ENCODE measurements at regions not wholly inside any gene's neighbourhood (a gene's known extent, or its start where the extent isn't known, plus 50 kb on each side); places are given as distances from the start of the nearest gene placed in this dataset.

DNA sequence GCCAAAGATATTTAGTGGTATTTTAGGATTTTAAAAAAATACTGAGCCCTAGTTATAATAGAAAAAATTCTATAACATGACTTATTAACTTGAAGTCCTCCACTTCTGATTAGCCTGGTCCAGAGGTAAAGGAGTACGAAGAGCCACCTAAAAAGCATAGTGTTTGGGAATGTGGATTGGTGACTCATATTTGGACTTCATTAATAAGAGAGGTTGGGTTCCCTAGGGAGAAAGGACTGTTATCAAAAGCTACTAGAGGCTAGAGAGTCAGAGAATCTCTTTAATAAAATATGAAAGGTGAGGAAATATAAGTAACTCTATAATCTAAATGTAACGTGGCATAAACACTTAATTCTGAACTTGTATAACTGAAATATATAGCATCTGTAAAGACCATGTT lies 180.7 kb upstream of the TARS1 start:
- TF ChIP-seq CTCF (IDR thresholded peaks at IDR 0.05) (no peak), POLR2A (IDR thresholded peaks at IDR 0.05) (no peak)
- no peak for DNase-seq (ENCODE audit: low spot score in 2 of 2)
- no peak overlapping the region for H3K4me3 ChIP-seq (ENCODE audit: low read depth, poor library complexity, severe bottlenecking)
- WGBS, 2 donors = 90 to 96% methylated on average over 2 of the region's 2 CpGs
- intact Hi-C loops (cut with DNase I; ENCODE audit: low total_unique reads) = no loop called here

DNA sequence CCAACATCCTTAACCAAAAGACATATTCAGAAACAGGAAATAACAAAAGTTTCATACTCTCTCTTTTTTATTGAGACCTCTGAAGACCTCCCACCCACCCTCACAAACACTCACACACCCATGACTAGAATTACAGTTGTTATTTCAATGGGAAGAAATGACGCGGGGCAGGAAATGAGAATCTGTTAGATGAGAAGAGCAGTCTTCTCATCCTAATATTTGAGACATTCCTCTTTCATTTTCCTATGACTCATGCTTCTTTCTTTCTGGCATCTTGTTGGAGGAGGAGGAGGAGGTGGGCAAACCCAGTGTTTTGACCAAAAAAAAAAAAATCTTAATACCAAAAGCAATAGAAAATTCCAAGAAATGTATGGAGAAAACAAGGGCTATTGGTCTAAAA lies 179.5 kb upstream of the TARS1 start:
- 68 to 82% methylated on average over 2 of the region's 2 CpGs for WGBS, 2 donors
- intact Hi-C loops (cut with DNase I; ENCODE audit: low total_unique reads) = no loop called here
- no peak for DNase-seq (ENCODE audit: low spot score in 2 of 2)
- H3K4me3 ChIP-seq (ENCODE audit: low read depth, poor library complexity, severe bottlenecking) = no peak overlapping the region
- no peak for TF ChIP-seq CTCF (IDR thresholded peaks at IDR 0.05)
- no peak for TF ChIP-seq POLR2A (IDR thresholded peaks at IDR 0.05)

DNA sequence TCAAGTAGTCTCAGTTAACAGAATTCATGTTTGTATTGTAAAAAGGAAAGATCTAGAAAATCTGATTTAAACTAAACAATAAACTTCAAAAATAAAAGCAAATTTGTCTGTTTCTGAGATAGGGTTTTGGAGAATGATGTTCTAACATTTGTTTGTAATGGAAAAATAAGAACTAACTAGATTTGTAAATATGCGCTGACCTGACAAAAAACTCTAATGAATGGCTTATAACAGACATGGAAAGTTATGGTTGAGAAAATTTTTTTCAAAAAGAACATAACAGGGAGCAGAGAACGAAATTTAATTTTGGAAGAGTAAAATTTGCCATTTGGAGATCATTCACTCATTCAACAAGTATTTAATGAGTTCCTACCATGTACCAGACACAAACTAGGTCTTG lies 179.0 kb upstream of the TARS1 start:
- TF ChIP-seq CTCF (IDR thresholded peaks at IDR 0.05) = no peak
- no peak for TF ChIP-seq POLR2A (IDR thresholded peaks at IDR 0.05)
- intact Hi-C loops (cut with DNase I; ENCODE audit: low total_unique reads) = no loop called here
- no peak overlapping the region for H3K4me3 ChIP-seq (ENCODE audit: low read depth, poor library complexity, severe bottlenecking)
- DNase-seq (ENCODE audit: low spot score in 2 of 2) = no peak
- WGBS, 2 donors = 82 to 83% methylated on average over 2 of the region's 2 CpGs

- no peak for TF ChIP-seq CTCF (IDR thresholded peaks at IDR 0.05)
- no peak for DNase-seq (ENCODE audit: low spot score in 2 of 2)
- H3K4me3 ChIP-seq (ENCODE audit: low read depth, poor library complexity, severe bottlenecking) = no peak overlapping the region
- intact Hi-C loops (cut with DNase I; ENCODE audit: low total_unique reads) = no loop called here
- WGBS, 2 donors = 71 to 73% methylated on average over 1 of the region's 1 CpG
These were observed 173.0 kb upstream of the TARS1 start for GRCh38 chr5:33267801-33268200.

GRCh38 chr5:33268374-33268773 lies 172.4 kb upstream of the TARS1 start:
- 69 to 81% methylated on average over 4 of the region's 4 CpGs for WGBS, 2 donors
- intact Hi-C loops (cut with DNase I; ENCODE audit: low total_unique reads) = no loop called here
- no peak overlapping the region for H3K4me3 ChIP-seq (ENCODE audit: low read depth, poor library complexity, severe bottlenecking)
- DNase-seq (ENCODE audit: low spot score in 2 of 2) = no peak
- TF ChIP-seq CTCF (IDR thresholded peaks at IDR 0.05) = no peak

DNA sequence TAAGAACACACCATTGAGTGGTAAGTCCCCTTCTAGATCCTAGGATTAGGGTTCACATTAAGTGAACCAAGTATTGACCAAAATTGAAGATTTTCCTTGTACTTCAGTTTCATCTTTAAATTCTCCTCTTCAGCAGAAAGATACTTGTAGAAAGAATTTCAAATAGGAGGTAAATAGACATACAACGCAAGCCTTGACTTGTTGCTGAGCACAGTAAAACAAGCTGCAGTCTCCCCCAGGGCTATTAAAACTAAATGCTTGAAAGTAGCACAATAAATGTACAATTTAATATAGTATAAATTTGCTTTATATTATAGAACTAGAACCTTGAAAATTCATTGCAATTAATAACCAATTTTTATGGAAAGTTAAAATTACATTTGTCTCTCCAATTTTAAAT lies 170.1 kb upstream of the TARS1 start:
- TF ChIP-seq POLR2A (IDR thresholded peaks at IDR 0.05) (no peak), CTCF (IDR thresholded peaks at IDR 0.05) (no peak)
- no peak for DNase-seq (ENCODE audit: low spot score in 2 of 2)
- no peak overlapping the region for H3K4me3 ChIP-seq (ENCODE audit: low read depth, poor library complexity, severe bottlenecking)
- 20 to 21% methylated on average over 1 of the region's 1 CpG for WGBS, 2 donors
- intact Hi-C loops (cut with DNase I; ENCODE audit: low total_unique reads) = no loop called here

Measured in lower leg skin (tissue), 4 donors.